Duodenal mucosa (tissue), 2 donors: ENCODE measurements at regions not wholly inside any gene's neighbourhood (a gene's known extent, or its start where the extent isn't known, plus 50 kb on each side); places are given as distances from the start of the nearest gene placed in this dataset.

ENCODE experiments used
- H3K27ac ChIP-seq: one replicate; pipeline ENCODE4 v1.7.0; 2013; ENCODE audit warnings: low read depth, low read length
- H3K27me3 ChIP-seq, 2 donors: one replicate each; pipeline ENCODE4 v1.7.0; 2013; ENCODE audit warnings: low read length in 2 of 2, control low read depth in 1 of 2; ENCODE audit not compliant: insufficient read depth in 2 of 2, control insufficient read depth in 1 of 2
- H3K36me3 ChIP-seq, 2 donors: one replicate each; pipeline ENCODE4 v1.7.0; 2013; ENCODE audit warnings: low read length in 2 of 2, control low read depth in 1 of 2; ENCODE audit not compliant: insufficient read depth in 2 of 2, control insufficient read depth in 1 of 2
- H3K4me1 ChIP-seq, 2 donors: one replicate each; pipeline ENCODE4 v1.7.0; 2013; ENCODE audit warnings: low read length in 2 of 2, control low read depth in 1 of 2; ENCODE audit not compliant: insufficient read depth in 2 of 2, control insufficient read depth in 1 of 2
- H3K4me3 ChIP-seq, 2 donors: one replicate each; pipeline ENCODE4 v1.7.0; 2013; ENCODE audit warnings: low read length in 2 of 2, low read depth in 1 of 2
- H3K9ac ChIP-seq, 2 donors: one replicate each; pipeline ENCODE4 v1.7.0; 2013; ENCODE audit warnings: low read length in 2 of 2, low read depth in 1 of 2
- H3K9me3 ChIP-seq, 2 donors: one replicate each; pipeline ENCODE4 v1.7.0; 2013; ENCODE audit warnings: low read length in 2 of 2, control low read depth in 1 of 2; ENCODE audit not compliant: control insufficient read depth in 1 of 2

- no peaks in the 10 kb centered on the region for H3K4me1 ChIP-seq
- H3K27me3 ChIP-seq, result no peaks in the 10 kb centered on the region
- no peaks in the 10 kb centered on the region for H3K36me3 ChIP-seq
- H3K9me3 ChIP-seq, result peaks cover 3 to 5% of the 10 kb centered on the region in 2 donors
- H3K9ac ChIP-seq, result no peak overlapping the region
- no peak overlapping the region for H3K4me3 ChIP-seq
- no peak overlapping the region for H3K27ac ChIP-seq
These were observed 406.2 kb downstream of the METTL15 start for GRCh38 chr11:28514391-28514790.

- Histone ChIP-seq H3K27ac (no peak overlapping the region), H3K27me3 (no peaks in the 10 kb centered on the region), H3K9me3 (peaks cover 3 to 5% of the 10 kb centered on the region in 2 donors), H3K36me3 (no peaks in the 10 kb centered on the region), H3K4me1 (no peaks in the 10 kb centered on the region), H3K9ac (no peak overlapping the region), H3K4me3 (no peak overlapping the region)
These were observed 404.1 kb downstream of the METTL15 start for GRCh38 chr11:28512143-28512756.

- H3K36me3 ChIP-seq, result no peaks in the 10 kb centered on the region
- no peak overlapping the region for H3K27ac ChIP-seq
- H3K4me3 ChIP-seq, result no peak overlapping the region
- no peaks in the 10 kb centered on the region for H3K4me1 ChIP-seq
- H3K9me3 ChIP-seq, result no peaks in the 10 kb centered on the region
- H3K9ac ChIP-seq, result no peak overlapping the region
- H3K27me3 ChIP-seq, result no peaks in the 10 kb centered on the region
These were observed 397.0 kb downstream of the METTL15 start for GRCh38 chr11:28505232-28505631.

- H3K9me3 ChIP-seq, result no peaks in the 10 kb centered on the region
- no peaks in the 10 kb centered on the region for H3K4me1 ChIP-seq
- no peaks in the 10 kb centered on the region for H3K36me3 ChIP-seq
- no peak overlapping the region for H3K27ac ChIP-seq
- no peak overlapping the region for H3K4me3 ChIP-seq
- H3K27me3 ChIP-seq, result no peaks in the 10 kb centered on the region
- H3K9ac ChIP-seq, result no peak overlapping the region
These were observed 396.4 kb downstream of the METTL15 start for GRCh38 chr11:28504555-28505110.

- no peak overlapping the region for H3K27ac ChIP-seq
- H3K9ac ChIP-seq, result no peak overlapping the region
- H3K27me3 ChIP-seq, result no peaks in the 10 kb centered on the region
- H3K4me1 ChIP-seq, result no peaks in the 10 kb centered on the region
- H3K36me3 ChIP-seq, result no peaks in the 10 kb centered on the region
- no peak overlapping the region for H3K4me3 ChIP-seq
- H3K9me3 ChIP-seq, result no peaks in the 10 kb centered on the region
These were observed 387.1 kb downstream of the METTL15 start for GRCh38 chr11:28495333-28495732.

GRCh38 chr11:28491431-28491830, 383.2 kb downstream of the METTL15 start:
- H3K9me3 ChIP-seq, result no peaks in the 10 kb centered on the region
- no peak overlapping the region for H3K4me3 ChIP-seq
- H3K36me3 ChIP-seq, result no peaks in the 10 kb centered on the region
- no peaks in the 10 kb centered on the region for H3K4me1 ChIP-seq
- H3K27ac ChIP-seq, result no peak overlapping the region
- H3K9ac ChIP-seq, result no peak overlapping the region
- H3K27me3 ChIP-seq, result no peaks in the 10 kb centered on the region

GRCh38 chr11:28490773-28491382, 382.7 kb downstream of the METTL15 start:
- H3K9me3 ChIP-seq, result no peaks in the 10 kb centered on the region
- H3K9ac ChIP-seq, result no peak overlapping the region

GRCh38 chr11:28488336-28488735, 380.1 kb downstream of the METTL15 start:
- Histone ChIP-seq H3K9ac (no peak overlapping the region), H3K9me3 (no peaks in the 10 kb centered on the region), H3K27me3 (no peaks in the 10 kb centered on the region), H3K4me3 (no peak overlapping the region), H3K27ac (no peak overlapping the region), H3K36me3 (no peaks in the 10 kb centered on the region), H3K4me1 (no peaks in the 10 kb centered on the region)

More at GRCh38 chr11:28490773-28491382, 382.7 kb downstream of the METTL15 start:
- H3K27me3 ChIP-seq, result no peaks in the 10 kb centered on the region
- H3K4me3 ChIP-seq, result no peak overlapping the region
- H3K4me1 ChIP-seq, result no peaks in the 10 kb centered on the region
- no peaks in the 10 kb centered on the region for H3K36me3 ChIP-seq
- no peak overlapping the region for H3K27ac ChIP-seq

- no peak overlapping the region for H3K27ac ChIP-seq
- no peak overlapping the region for H3K9ac ChIP-seq
- no peaks in the 10 kb centered on the region for H3K4me1 ChIP-seq
- no peaks in the 10 kb centered on the region for H3K36me3 ChIP-seq
- no peaks in the 10 kb centered on the region for H3K27me3 ChIP-seq
- H3K4me3 ChIP-seq, result no peak overlapping the region
- H3K9me3 ChIP-seq, result no peaks in the 10 kb centered on the region
These were observed 375.1 kb downstream of the METTL15 start for GRCh38 chr11:28483072-28483867.

GRCh38 chr11:28482666-28483065, 374.5 kb downstream of the METTL15 start:
- H3K27ac ChIP-seq, result no peak overlapping the region

More at GRCh38 chr11:28482666-28483065, 374.5 kb downstream of the METTL15 start:
- Histone ChIP-seq H3K27me3 (no peaks in the 10 kb centered on the region), H3K4me3 (no peak overlapping the region), H3K9me3 (no peaks in the 10 kb centered on the region), H3K36me3 (no peaks in the 10 kb centered on the region), H3K4me1 (no peaks in the 10 kb centered on the region), H3K9ac (no peak overlapping the region)
